ENCODE measurements at regions not wholly inside any gene's neighbourhood (a gene's known extent, or its start where the extent isn't known, plus 50 kb on each side); places are given as distances from the start of the nearest gene placed in this dataset.
"Not testable (repeated sequence)": the region's sequence is repeated elsewhere in the genome, so short reads cannot be mapped to it uniquely, and the experiment has no call there.

DNA sequence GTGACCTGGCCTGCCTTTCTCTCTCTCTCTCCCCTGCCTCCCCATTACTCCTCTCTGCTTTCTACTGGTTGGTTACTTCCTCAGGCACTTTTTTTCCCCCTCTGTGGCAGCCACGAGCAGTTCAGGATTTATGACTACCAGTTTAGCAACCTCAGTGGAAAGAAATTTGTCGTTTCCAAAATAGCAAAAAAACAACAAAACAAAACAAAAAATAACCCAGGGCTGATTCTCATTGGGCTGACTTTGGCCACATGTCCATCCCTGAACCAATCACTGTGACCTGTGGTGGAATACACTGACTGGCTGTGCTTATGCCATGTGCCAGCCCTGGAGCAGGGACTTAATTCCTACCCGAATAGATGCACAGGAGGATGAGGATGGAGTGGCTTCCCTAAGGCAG lies 137.4 kb downstream of the TFAP2C start:
- DNase-seq (ENCODE audit: low spot score) = no peak

DNA sequence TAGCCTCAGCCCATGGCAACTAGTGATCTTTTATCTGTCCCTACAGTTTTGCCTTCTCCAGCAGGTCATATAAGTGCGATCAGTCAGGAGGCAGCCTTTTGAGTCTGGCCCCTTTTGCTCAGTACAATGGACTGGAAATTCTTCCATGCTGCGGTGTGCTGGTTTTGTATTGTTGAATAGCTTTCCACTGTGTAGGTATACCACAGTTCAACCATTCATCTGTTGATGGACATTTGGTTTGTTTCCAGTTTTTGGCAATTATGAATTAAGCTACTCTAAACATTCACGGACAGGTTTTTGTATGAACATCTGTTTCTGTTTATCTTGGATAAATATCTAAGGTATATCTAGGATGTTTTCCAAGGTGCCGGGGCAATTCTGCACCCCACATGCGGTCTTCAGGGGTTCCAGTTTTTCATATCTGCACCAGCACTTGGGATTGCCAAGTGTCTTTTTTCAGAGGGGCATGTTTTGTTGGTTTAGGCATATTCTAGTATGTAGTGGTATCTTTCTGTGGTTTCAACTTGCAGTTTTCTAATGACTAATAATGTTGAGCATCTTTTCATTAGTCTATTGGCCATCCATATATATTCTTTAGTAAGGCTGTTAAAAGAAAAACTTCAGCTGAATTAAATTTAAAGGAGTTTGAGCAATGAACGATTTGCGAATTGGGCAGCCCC lies 141.0 kb downstream of the TFAP2C start:
- no peak for DNase-seq (ENCODE audit: low spot score)

GRCh38 chr20:56773749-56774148 lies 144.6 kb downstream of the TFAP2C start:
- no peak for DNase-seq (ENCODE audit: low spot score)

DNA sequence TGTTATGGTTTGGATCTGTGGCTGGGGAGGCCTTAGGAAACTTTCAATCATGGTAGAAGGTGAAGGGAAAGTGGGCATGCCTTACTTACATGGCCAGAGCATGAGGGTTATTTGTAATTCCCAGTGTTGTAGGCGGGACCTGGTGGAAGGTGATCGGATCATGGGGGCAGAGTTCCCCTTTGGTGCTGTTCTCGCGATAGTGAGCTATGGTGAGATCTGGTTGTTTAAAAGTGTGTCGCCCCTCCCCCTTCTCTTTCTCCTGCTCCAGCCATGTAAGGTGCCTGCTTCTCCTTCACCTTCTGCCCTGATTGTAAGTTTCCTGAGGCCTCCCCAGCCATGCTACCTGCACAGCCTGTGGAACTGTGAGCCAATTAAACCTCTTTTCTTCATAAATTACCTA lies 145.8 kb downstream of the TFAP2C start:
- no peak for DNase-seq (ENCODE audit: low spot score)

- no peak for DNase-seq (ENCODE audit: low spot score)
These were observed 147.2 kb downstream of the TFAP2C start for GRCh38 chr20:56776345-56776744.

- no peak for DNase-seq (ENCODE audit: low spot score)
These were observed 149.7 kb downstream of the TFAP2C start for GRCh38 chr20:56778765-56779195.

- no peak for DNase-seq (ENCODE audit: low spot score)
These were observed 150.5 kb downstream of the TFAP2C start for GRCh38 chr20:56779452-56780143.

DNA sequence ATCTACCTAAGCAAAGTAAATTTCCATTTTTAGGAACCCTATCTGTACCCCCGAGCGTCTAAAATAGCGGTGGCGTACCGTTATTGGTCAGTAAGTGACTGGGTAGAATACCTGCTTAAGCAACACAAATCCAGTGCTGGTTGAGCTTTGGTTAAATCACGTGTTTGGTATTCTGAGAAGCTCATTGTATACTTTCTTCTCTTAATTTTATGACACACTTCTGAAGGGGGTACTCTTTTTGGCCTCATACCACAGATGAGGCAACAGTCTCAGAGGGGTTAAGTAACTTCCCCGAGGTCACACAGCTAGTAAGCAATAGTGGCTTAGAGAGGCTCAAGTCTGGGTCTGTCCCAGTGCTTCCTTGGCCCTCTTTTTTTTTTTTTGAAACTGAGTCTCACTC lies 151.2 kb downstream of the TFAP2C start:
- DNase-seq (ENCODE audit: low spot score) = no peak

DNA sequence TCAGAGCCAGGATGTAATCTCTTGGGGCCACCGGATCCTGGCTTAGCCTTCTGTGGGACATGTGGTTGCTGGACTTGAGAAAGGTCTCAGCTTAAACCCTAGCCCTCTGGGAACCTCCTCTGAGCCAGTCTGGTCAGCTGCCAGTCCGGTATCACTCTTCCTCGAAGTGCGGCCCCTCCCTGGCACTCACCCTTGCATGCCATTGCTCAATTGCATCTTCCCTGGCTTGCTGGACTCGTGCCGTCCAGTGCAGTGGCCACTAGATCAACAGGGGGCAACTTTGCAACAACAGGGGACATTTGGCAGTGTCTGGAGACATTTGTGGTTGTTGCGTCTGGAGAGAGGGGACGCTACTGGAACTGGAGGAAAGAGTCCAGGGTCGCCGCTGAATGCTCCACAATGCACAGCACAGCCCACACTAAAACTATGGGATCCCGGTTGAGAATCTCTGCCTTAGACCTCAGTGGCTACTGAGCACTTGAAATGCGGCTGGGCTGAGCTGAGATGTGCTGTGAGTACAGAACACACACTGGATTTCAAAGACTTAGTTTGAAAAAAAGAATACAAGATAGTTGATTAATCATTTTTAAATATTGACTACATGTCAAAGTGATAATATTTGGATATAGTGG lies 152.1 kb downstream of the TFAP2C start:
- DNase-seq (ENCODE audit: low spot score) = no peak

- DNase-seq (ENCODE audit: low spot score) = not testable (repeated sequence)
These were observed 153.0 kb downstream of the TFAP2C start for GRCh38 chr20:56781987-56782560.

DNA sequence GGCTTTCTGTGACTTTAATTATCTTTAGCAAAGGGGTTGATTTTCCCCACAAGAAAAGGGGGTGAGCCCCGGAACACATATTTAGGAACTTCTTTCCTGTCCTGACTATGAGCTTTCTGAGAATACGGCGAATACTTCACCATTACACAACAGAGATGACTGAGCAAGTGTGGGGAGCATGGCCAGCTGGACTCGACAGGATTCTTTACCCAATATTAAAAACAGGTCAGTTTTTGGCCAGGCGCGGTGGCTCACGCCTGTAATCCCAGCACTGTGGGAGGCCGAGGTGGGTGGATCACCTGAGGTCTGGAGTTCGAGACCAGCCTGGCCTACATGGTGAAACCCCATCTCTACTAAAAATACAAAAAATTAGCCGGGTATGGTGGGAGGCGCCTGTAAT lies 153.7 kb downstream of the TFAP2C start:
- DNase-seq (ENCODE audit: low spot score) = not testable (repeated sequence)

- DNase-seq (ENCODE audit: low spot score) = no peak
These were observed 154.7 kb downstream of the TFAP2C start for GRCh38 chr20:56783826-56784225.

- DNase-seq (ENCODE audit: low spot score) = no peak
These were observed 157.4 kb downstream of the TFAP2C start for GRCh38 chr20:56786503-56786902.

DNA sequence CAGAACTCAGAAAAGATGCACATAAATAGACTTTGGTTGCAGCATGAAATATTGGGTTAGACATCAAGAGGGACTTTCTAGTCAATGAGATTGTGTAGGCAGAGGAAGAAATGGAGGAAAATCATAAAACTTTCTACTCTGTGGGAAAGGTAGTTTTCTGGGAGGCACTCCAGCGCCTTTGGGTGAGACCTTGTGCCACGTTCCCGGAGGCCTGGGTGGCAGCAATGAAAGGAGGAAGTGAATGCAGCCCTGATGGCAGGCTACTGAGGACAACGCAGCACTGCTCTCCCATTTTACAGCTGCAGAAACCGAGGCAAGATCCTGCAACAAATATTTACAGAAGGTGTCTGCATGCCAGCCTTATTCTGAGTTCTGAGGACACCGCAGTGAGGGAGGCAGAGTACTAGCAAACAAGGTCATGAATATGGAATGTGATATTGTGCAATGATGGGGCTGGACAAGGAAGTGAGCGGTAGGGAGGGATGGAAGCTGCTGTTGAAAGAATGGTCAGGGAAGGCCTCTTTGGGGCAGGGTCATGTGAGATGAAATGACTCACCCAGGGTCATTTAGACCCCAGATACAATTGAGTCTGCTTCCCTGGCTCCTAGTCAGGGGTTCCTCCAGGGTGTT lies 159.1 kb downstream of the TFAP2C start:
- DNase-seq (ENCODE audit: low spot score) = no peak

GRCh38 chr20:56788671-56789610 lies 159.8 kb downstream of the TFAP2C start:
- no peak for DNase-seq (ENCODE audit: low spot score)

DNA sequence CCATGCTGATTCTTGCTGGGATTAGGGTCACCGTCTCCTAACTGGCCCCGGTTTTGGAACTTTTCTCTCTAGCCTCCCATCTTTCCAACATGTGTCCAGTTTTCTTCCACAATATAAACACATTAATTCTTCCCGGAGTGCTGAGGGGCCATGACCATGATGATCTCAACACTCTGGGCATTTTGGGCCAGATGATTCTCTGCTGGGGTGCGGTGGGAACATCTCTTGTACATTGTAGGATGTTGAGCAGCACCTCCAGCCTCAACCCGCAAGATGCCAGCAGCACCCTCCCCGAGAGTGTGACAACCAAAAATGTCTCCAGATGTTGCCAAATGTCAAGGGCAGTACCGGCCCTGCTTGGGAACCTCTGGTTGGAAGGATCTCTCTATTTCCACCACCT lies 164.8 kb downstream of the TFAP2C start:
- no peak for DNase-seq (ENCODE audit: low spot score)

GRCh38 chr20:56795492-56795891 lies 166.4 kb downstream of the TFAP2C start:
- DNase-seq (ENCODE audit: low spot score) = no peak

DNA sequence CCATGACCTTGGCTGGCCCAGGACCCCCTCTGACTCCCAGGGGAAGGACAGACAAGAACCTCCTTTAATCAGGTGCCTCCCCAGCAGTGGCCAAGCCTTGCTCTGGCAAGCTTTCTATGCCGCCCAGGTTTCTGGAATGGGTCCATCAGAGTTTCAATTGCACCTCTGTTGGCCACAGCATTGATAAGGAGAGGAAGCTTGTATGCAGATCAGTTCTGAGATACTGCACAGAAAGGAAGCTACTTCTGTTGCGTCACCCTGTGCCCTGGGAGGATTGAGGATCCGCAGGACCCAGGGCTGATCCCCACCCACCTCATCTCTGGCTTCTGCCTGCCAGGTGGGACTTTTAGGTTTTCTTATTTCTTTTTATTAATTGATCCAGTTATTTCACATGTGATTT lies 167.2 kb downstream of the TFAP2C start:
- DNase-seq (ENCODE audit: low spot score) = no peak

DNA sequence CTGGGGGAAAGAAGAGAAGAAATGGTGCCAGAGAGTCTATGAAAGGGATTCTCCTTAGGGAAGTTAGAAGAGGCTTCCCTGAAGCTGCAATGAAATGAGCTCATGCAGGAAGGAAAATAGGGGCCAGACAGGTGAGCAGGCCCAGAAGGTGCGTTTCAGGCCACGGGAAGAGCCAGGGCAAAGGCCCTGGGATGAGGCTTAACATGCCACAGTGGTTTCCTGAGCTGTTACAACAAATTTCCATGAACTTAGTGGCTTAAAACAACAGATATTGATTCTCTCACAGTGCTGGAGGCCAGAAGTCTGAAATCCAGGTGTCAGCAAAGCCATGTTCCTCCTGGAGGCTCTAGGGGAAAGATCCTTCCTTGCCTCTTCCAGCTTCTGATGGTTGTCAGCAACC lies 167.9 kb downstream of the TFAP2C start:
- no peak for DNase-seq (ENCODE audit: low spot score)

- no peak for DNase-seq (ENCODE audit: low spot score)
These were observed 169.5 kb downstream of the TFAP2C start for GRCh38 chr20:56798634-56799033.

DNA sequence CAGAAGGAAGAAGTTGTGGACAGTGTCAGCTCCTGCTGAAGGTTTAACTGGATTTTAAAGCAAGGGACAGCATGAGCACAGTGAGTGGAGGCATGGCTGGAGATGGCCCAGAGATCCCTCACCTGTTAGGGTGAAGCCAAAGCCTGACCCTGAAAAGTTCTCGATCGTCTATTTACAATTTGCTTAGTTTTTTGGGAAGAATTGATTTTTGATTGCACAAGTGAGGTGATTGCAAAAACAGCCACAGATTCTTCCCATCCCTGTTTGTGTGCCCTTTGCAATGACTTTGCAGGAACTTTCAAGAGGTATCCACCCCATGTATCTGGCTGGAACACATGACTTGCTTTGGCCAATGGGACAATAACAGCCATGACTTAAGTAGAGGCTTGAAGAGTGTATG lies 170.1 kb downstream of the TFAP2C start:
- no peak for DNase-seq (ENCODE audit: low spot score)

Data from pons (tissue), 1 donor.